HepG2 (cell line): ENCODE measurements at regions not wholly inside any gene's neighbourhood (a gene's known extent, or its start where the extent isn't known, plus 50 kb on each side); places are given as distances from the start of the nearest gene placed in this dataset.

Source experiments
- ATAC-seq: fragments of 200-7000 bp; cut with Tn5 transposase; 3 replicates; pipeline ENCODE4 v1.9.1; 2020; ENCODE audit warnings: mild to moderate bottlenecking, moderate library complexity
- BruUV-seq: library from RNA; stranded (reverse); fragments of 400-500 nt; replicated peaks from 2 replicates; lab custom pipeline; 2021; lab: Mats Ljungman, UMichigan
- CTCF ChIA-PET: fragments of 300-600 bp; formaldehyde crosslinking; extraction: SDS; loops from one replicate; lab custom pipeline; 2021; ENCODE audit warnings: low total read pairs, inconsistent platforms, low intra/inter-chr PET ratio; lab: Yijun Ruan, JAX
- POLR2A ChIA-PET: fragments of 350-600 bp; sonication (Branson Sonifier 250); formaldehyde crosslinking; loops from one replicate; lab custom pipeline; 2020; ENCODE audit warnings: antibody characterized with exemption, inconsistent platforms; lab: Yijun Ruan, JAX
- DNase-seq: peaks from one replicate; pipeline ENCODE4 v3.0.0-alpha.2; 2015; ENCODE audit warnings: low spot score
- FAIRE-seq: peaks from 3 replicates; lab custom pipeline; 2011; peaks lifted over from hg19 to GRCh38; lab: Jason Lieb, UNC
- H2AFZ ChIP-seq: one replicate; pipeline ENCODE4 v1.6.1; 2011; ENCODE audit warnings: low read length, inconsistent platforms
- H3K27ac ChIP-seq: fragments of 300-600 bp; 3 replicates; pipeline ENCODE4 v1.8.0; 2011; ENCODE audit warnings: mixed run types, mild to moderate bottlenecking, mixed read lengths, low read length, inconsistent platforms; ENCODE audit not compliant: insufficient read depth; ENCODE audit errors: extremely low read length
- H3K27me3 ChIP-seq, 2 experiments: fragments of 200-600 bp in 1 of 2; 2 replicates in 1 of 2; 3 replicates in 1 of 2; pipeline versions ENCODE4 v1.6.0 to v1.8.0; 2011; ENCODE audit warnings: low read length in 2 of 2, mild to moderate bottlenecking in 2 of 2, moderate library complexity in 2 of 2, inconsistent platforms in 1 of 2; ENCODE audit not compliant: insufficient read depth in 2 of 2, control insufficient read depth in 1 of 2
- H3K36me3 ChIP-seq, 2 experiments: fragments of 200-600 bp in 1 of 2; replicated peaks in 1 of 2; 2 replicates in 1 of 2; 3 replicates in 1 of 2; pipeline versions ENCODE4 v1.5.1 to v1.8.0; 2011; ENCODE audit warnings: low read length in 2 of 2, inconsistent platforms in 1 of 2; ENCODE audit not compliant: insufficient read depth in 2 of 2, control insufficient read depth in 1 of 2
- H3K4me1 ChIP-seq: 2 replicates; pipeline ENCODE4 v1.5.1; 2012; ENCODE audit warnings: low read length, inconsistent platforms; ENCODE audit not compliant: insufficient read depth
- H3K4me2 ChIP-seq: 2 replicates; pipeline ENCODE4 v1.6.0; 2011; ENCODE audit warnings: low read depth, low read length, inconsistent platforms
- H3K4me3 ChIP-seq, 3 experiments: fragments of 200-600 bp in 1 of 3; sonication (generic), shearing (Covaris generic) in 1 of 3; replicated peaks in 1 of 3; 2 replicates each; pipeline ENCODE4 v1.5.1; 2011 to 2016; ENCODE audit warnings: low read length in 3 of 3, inconsistent platforms in 2 of 3, low read depth in 2 of 3, mild to moderate bottlenecking in 2 of 3, control low read depth in 1 of 3, mixed read lengths in 1 of 3; ENCODE audit not compliant: insufficient read depth in 1 of 3
- H3K79me2 ChIP-seq: one replicate; pipeline ENCODE4 v1.6.1; 2011; ENCODE audit warnings: low read length, inconsistent platforms; ENCODE audit not compliant: insufficient read depth
- H3K9ac ChIP-seq: 2 replicates; pipeline ENCODE4 v1.6.0; 2011; ENCODE audit warnings: mild to moderate bottlenecking, low read depth, low read length, inconsistent platforms; ENCODE audit not compliant: insufficient read depth
- H3K9me3 ChIP-seq: 2 replicates; pipeline ENCODE4 v1.5.1; 2012; ENCODE audit warnings: mild to moderate bottlenecking, low read length
- H4K20me1 ChIP-seq: 2 replicates; pipeline ENCODE4 v1.6.0; 2011; ENCODE audit warnings: inconsistent platforms, mild to moderate bottlenecking, low read length, moderate library complexity; ENCODE audit not compliant: insufficient read depth
- ARNT ChIP-seq: fragments of 450-650 bp; IDR thresholded peaks from 2 replicates; pipeline ENCODE4 v1.6.1; 2017
- DRAP1 ChIP-seq: IDR thresholded peaks from 2 replicates; pipeline ENCODE4 v1.6.1; 2016; ENCODE audit warnings: missing genetic modification reagents, missing compliant biosample characterization
- GATAD1 ChIP-seq: IDR thresholded peaks from 2 replicates; pipeline ENCODE4 v1.6.1; 2016; ENCODE audit warnings: missing genetic modification reagents, missing compliant biosample characterization
- HMG20A ChIP-seq: IDR thresholded peaks from 2 replicates; pipeline ENCODE4 v1.6.1; 2016; ENCODE audit warnings: borderline replicate concordance
- KLF16 ChIP-seq, 2 experiments: sonication (generic) in 1 of 2; formaldehyde crosslinking in 1 of 2; IDR thresholded peaks; 2 replicates each; pipeline versions ENCODE4 v1.6.1 to v1.8.0; 2016 to 2023; ENCODE audit warnings: missing genetic modification reagents in 2 of 2, missing compliant biosample characterization in 1 of 2
- MLLT10 ChIP-seq: sonication (generic); formaldehyde crosslinking; IDR thresholded peaks from 2 replicates; pipeline ENCODE4 v1.4.0; 2020; ENCODE audit warnings: missing genetic modification reagents
- MLXIP ChIP-seq: sonication (generic); formaldehyde crosslinking; IDR thresholded peaks from 2 replicates; pipeline ENCODE4 v1.9.0; 2021; ENCODE audit warnings: missing genetic modification reagents, borderline replicate concordance
- PAXIP1 ChIP-seq: sonication (generic); formaldehyde crosslinking; conservative IDR thresholded peaks from 2 replicates; pipeline ENCODE4 v1.4.0; 2020; ENCODE audit warnings: mild to moderate bottlenecking, missing genetic modification reagents, moderate library complexity
- PRDM10 ChIP-seq: sonication (generic); formaldehyde crosslinking; IDR thresholded peaks from 2 replicates; pipeline ENCODE4 v1.4.0; 2020; ENCODE audit warnings: low read depth, missing genetic modification reagents
- RFX3 ChIP-seq: IDR thresholded peaks from 2 replicates; pipeline ENCODE4 v1.6.1; 2016; ENCODE audit warnings: missing biosample characterization, missing genetic modification reagents
- TCF7L2 ChIP-seq: IDR thresholded peaks from 2 replicates; pipeline ENCODE4 v1.6.1; 2011; ENCODE audit warnings: mild to moderate bottlenecking, low read depth, low read length, moderate library complexity
- YY1 ChIP-seq: IDR thresholded peaks from 2 replicates; pipeline ENCODE4 v1.6.1; 2011; ENCODE audit warnings: low read length, low read depth, moderate library complexity, mild to moderate bottlenecking; ENCODE audit not compliant: insufficient read depth, insufficient replicate concordance
- ZBTB7B ChIP-seq: sonication (generic); formaldehyde crosslinking; IDR thresholded peaks from 2 replicates; pipeline ENCODE4 v1.4.0; 2020; ENCODE audit warnings: missing genetic modification reagents
- ZFP91 ChIP-seq: sonication (generic); formaldehyde crosslinking; IDR thresholded peaks from 2 replicates; pipeline ENCODE4 v1.9.0; 2022; ENCODE audit warnings: missing genetic modification reagents, mild to moderate bottlenecking, borderline replicate concordance
- WGBS: methylation state at CpG from one replicate; pipeline ENCODE4 v1.1.6; 2017; ENCODE audit warnings: low lambda C conversion rate; 5-methylcytosine and 5-hydroxymethylcytosine counted together
- in situ Hi-C: cut with HindIII; loops from 2 replicates; pipeline ENCODE4 v1.10.0; 2017; ENCODE audit warnings: low pct_unique_long_range_greater_than_20kb; ENCODE audit not compliant: extremely low pct_ligation_motif_present
- intact Hi-C: fragments of 100-400 bp; cut with micrococcal nuclease; formaldehyde crosslinking; loops from one replicate; pipeline ENCODE4 v1.10.0; 2022; ENCODE audit not compliant: unreplicated experiment

GRCh38 chr3:106125321-106125720 lies 256.5 kb upstream of the CBLB start:
- BruUV-seq = no TSS peak
- Histone ChIP-seq H3K4me2 (no peak overlapping the region), H3K27me3 (no peaks in the 10 kb centered on the region), H3K4me1 (no peaks in the 10 kb centered on the region), H3K79me2 (no peaks in the 10 kb centered on the region), H3K9ac (no peak overlapping the region), H2AFZ (no peak overlapping the region), H3K36me3 (no peaks in the 10 kb centered on the region), H3K9me3 (no peaks in the 10 kb centered on the region), H3K27ac (no peak overlapping the region), H4K20me1 (no peaks in the 10 kb centered on the region), H3K4me3 (no peak overlapping the region)
- POLR2A ChIA-PET = no interaction called here
- CTCF ChIA-PET = no interaction called here
- ATAC-seq = no peak
- intact Hi-C loops (no loop called here), in situ Hi-C loops (no loop called here)
- DNase-seq = no peak
- 2% methylated on average over 3 of the region's 3 CpGs for WGBS
- TF ChIP-seq MLXIP (CRISPR knock-in tag) (no peak), GATAD1 (CRISPR knock-in tag) (no peak), ARNT (no peak), PRDM10 (CRISPR knock-in tag) (no peak), TCF7L2 (no peak), YY1 (no peak), HMG20A (CRISPR knock-in tag) (no peak), ZFP91 (CRISPR knock-in tag) (no peak), DRAP1 (CRISPR knock-in tag) (no peak), KLF16 (CRISPR knock-in tag; IDR thresholded peaks at IDR 0.05) (no peak), MLLT10 (CRISPR knock-in tag) (no peak), PAXIP1 (CRISPR knock-in tag) (no peak), ZBTB7B (CRISPR knock-in tag) (no peak), RFX3 (no peak)
- no peak for FAIRE-seq
